ENCODE measurements at regions not wholly inside any gene's neighbourhood (a gene's known extent, or its start where the extent isn't known, plus 50 kb on each side); places are given as distances from the start of the nearest gene placed in this dataset.

- CTCF ChIA-PET: interaction anchor here (0.7 kb wide), 1 partner anchor 60 kb away, joined by 6 read pairs; no protein-coding TSS in a partner anchor
- Histone ChIP-seq H3K36me3 (ENCODE audit: control insufficient read depth in 2 of 2, insufficient read depth in 1 of 2, low read length in 2 of 2) (no peaks in the 10 kb centered on the region), H3K27ac (ENCODE audit: extremely low read depth, low read depth, low read length) (no peak overlapping the region), H3K9me3 (ENCODE audit: control insufficient read depth, insufficient read depth, low read depth, low read length) (no peaks in the 10 kb centered on the region), H3K4me1 (ENCODE audit: control insufficient read depth, insufficient read depth, low read length) (no peaks in the 10 kb centered on the region), H3K4me3 (ENCODE audit: low read depth, low read length) (no peak overlapping the region)
- no peak for TF ChIP-seq ZNF366 (tag by site-specific recombination; conservative IDR thresholded peaks at IDR 0.05)
- no peak for TF ChIP-seq ZNF645 (tag by site-specific recombination; IDR thresholded peaks at IDR 0.05)
- no peak for TF ChIP-seq ZFHX2 (tag by site-specific recombination; conservative IDR thresholded peaks at IDR 0.05)
- TF ChIP-seq PATZ1 (tag by site-specific recombination; IDR thresholded peaks at IDR 0.05): no peak
- TF ChIP-seq ZNF398 (tag by site-specific recombination; IDR thresholded peaks at IDR 0.05): no peak
- no peak for TF ChIP-seq ZNF37A (tag by site-specific recombination; IDR thresholded peaks at IDR 0.05)
- TF ChIP-seq ZNF704 (tag by site-specific recombination; IDR thresholded peaks at IDR 0.05): no peak
- no peak for TF ChIP-seq ZNF623 (tag by site-specific recombination; IDR thresholded peaks at IDR 0.05)
- TF ChIP-seq WT1 (tag by site-specific recombination; IDR thresholded peaks at IDR 0.05): no peak
- TF ChIP-seq ZNF768 (tag by site-specific recombination; IDR thresholded peaks at IDR 0.05): no peak
- no peak for TF ChIP-seq ZNF701 (tag by site-specific recombination; IDR thresholded peaks at IDR 0.05)
- no peak for TF ChIP-seq ZNF404 (tag by site-specific recombination; IDR thresholded peaks at IDR 0.05)
- no peak for TF ChIP-seq ZIC2 (tag by site-specific recombination; IDR thresholded peaks at IDR 0.05)
- no peak for TF ChIP-seq ZNF529 (tag by site-specific recombination; IDR thresholded peaks at IDR 0.05; ENCODE audit: insufficient replicate concordance)
- TF ChIP-seq ZNF473 (tag by site-specific recombination; IDR thresholded peaks at IDR 0.05): no peak
- POLR2A ChIA-PET: no interaction called here
Observed at GRCh38 chrX:113977887-113978286, 606.0 kb upstream of the HTR2C start.

GRCh38 chrX:113975441-113975840 is 608.4 kb upstream of the HTR2C start:
- Histone ChIP-seq H3K27ac (ENCODE audit: extremely low read depth, low read depth, low read length) (no peak overlapping the region), H3K36me3 (ENCODE audit: control insufficient read depth in 2 of 2, insufficient read depth in 1 of 2, low read length in 2 of 2) (no peaks in the 10 kb centered on the region), H3K4me3 (ENCODE audit: low read depth, low read length) (no peak overlapping the region), H3K4me1 (ENCODE audit: control insufficient read depth, insufficient read depth, low read length) (no peaks in the 10 kb centered on the region), H3K9me3 (ENCODE audit: control insufficient read depth, insufficient read depth, low read depth, low read length) (no peaks in the 10 kb centered on the region)
- no peak for TF ChIP-seq ZBTB48 (tag by site-specific recombination; IDR thresholded peaks at IDR 0.05)
- TF ChIP-seq ZBTB17 (tag by site-specific recombination; IDR thresholded peaks at IDR 0.05): no peak
- TF ChIP-seq ZFP3 (tag by site-specific recombination; IDR thresholded peaks at IDR 0.05; ENCODE audit: low read depth): no peak
- TF ChIP-seq ZNF266 (tag by site-specific recombination; IDR thresholded peaks at IDR 0.05; ENCODE audit: low read depth): no peak
- no peak for TF ChIP-seq ZNF23 (tag by site-specific recombination; IDR thresholded peaks at IDR 0.05; ENCODE audit: borderline replicate concordance)
- no peak for TF ChIP-seq SP3 (tag by site-specific recombination; IDR thresholded peaks at IDR 0.05)
- CTCF ChIA-PET: no interaction called here
- POLR2A ChIA-PET: no interaction called here

Measured in HEK293 (cell line).